ENCODE measurements at regions not wholly inside any gene's neighbourhood (a gene's known extent, or its start where the extent isn't known, plus 50 kb on each side); places are given as distances from the start of the nearest gene placed in this dataset.

- no peak for DNase-seq
Observed at GRCh38 chr13:70386919-70387318, 278.7 kb upstream of the KLHL1 start.

- DNase-seq = no peak
Observed at GRCh38 chr13:70385852-70386251, 277.6 kb upstream of the KLHL1 start.

GRCh38 chr13:70384156-70384555 is 275.9 kb upstream of the KLHL1 start:
- no peak for DNase-seq

- no peak for DNase-seq
Observed at GRCh38 chr13:70380809-70381208, 272.6 kb upstream of the KLHL1 start.

GRCh38 chr13:70375718-70376117 is 267.5 kb upstream of the KLHL1 start:
- no peak for DNase-seq

- no peak for DNase-seq
Observed at GRCh38 chr13:70370924-70371323, 262.7 kb upstream of the KLHL1 start.

GRCh38 chr13:70366720-70367119 is 258.5 kb upstream of the KLHL1 start:
- no peak for DNase-seq

- no peak for DNase-seq
Observed at GRCh38 chr13:70363991-70364390, 255.7 kb upstream of the KLHL1 start.

GRCh38 chr13:70362820-70363570 is 254.7 kb upstream of the KLHL1 start:
- DNase-seq = no peak

- DNase-seq = no peak
Observed at GRCh38 chr13:70357031-70357430, 248.8 kb upstream of the KLHL1 start.

- DNase-seq = no peak
Observed at GRCh38 chr13:70353096-70353495, 244.8 kb upstream of the KLHL1 start.

- no peak for DNase-seq
Observed at GRCh38 chr13:70347947-70348620, 239.8 kb upstream of the KLHL1 start.

GRCh38 chr13:70339738-70340137 is 231.5 kb upstream of the KLHL1 start:
- no peak for DNase-seq

GRCh38 chr13:70338609-70339008 is 230.4 kb upstream of the KLHL1 start:
- no peak for DNase-seq

- no peak for DNase-seq
Observed at GRCh38 chr13:70336866-70337265, 228.6 kb upstream of the KLHL1 start.

GRCh38 chr13:70333752-70334151 is 225.5 kb upstream of the KLHL1 start:
- DNase-seq = no peak

- DNase-seq = no peak
Observed at GRCh38 chr13:70330697-70331361, 222.6 kb upstream of the KLHL1 start.

- no peak for DNase-seq
Observed at GRCh38 chr13:70324519-70324918, 216.3 kb upstream of the KLHL1 start.

GRCh38 chr13:70311191-70311590 is 202.9 kb upstream of the KLHL1 start:
- DNase-seq = no peak

- DNase-seq = peak; percentile 28
Observed at GRCh38 chr13:70310396-70311119, 202.3 kb upstream of the KLHL1 start.

GRCh38 chr13:70297189-70297616 is 189.0 kb upstream of the KLHL1 start:
- no peak for DNase-seq

GRCh38 chr13:70284371-70284770 is 176.1 kb upstream of the KLHL1 start:
- DNase-seq = no peak
